Neuronal stem cell (in vitro differentiated cells): ENCODE measurements at regions not wholly inside any gene's neighbourhood (a gene's known extent, or its start where the extent isn't known, plus 50 kb on each side); places are given as distances from the start of the nearest gene placed in this dataset.

Experiments used
- DNase-seq: peaks from one replicate; pipeline ENCODE4 v3.0.0-alpha.2; 2013; ENCODE audit warnings: low spot score
- H2AFZ ChIP-seq: one replicate; pipeline ENCODE4 v1.6.1; 2013; ENCODE audit warnings: mild to moderate bottlenecking, low read length, inconsistent platforms
- H2AK5ac ChIP-seq: 2 replicates; pipeline ENCODE4 v1.6.1; 2013; ENCODE audit warnings: low read depth, mild to moderate bottlenecking, inconsistent platforms, low read length, moderate library complexity, mixed read lengths
- H2BK120ac ChIP-seq: 2 replicates; pipeline ENCODE4 v1.6.1; 2013; ENCODE audit warnings: low read depth, mild to moderate bottlenecking, inconsistent platforms, low read length, moderate library complexity, mixed read lengths
- H2BK12ac ChIP-seq: one replicate; pipeline ENCODE4 v1.6.1; 2013; ENCODE audit warnings: low read length, inconsistent platforms
- H2BK15ac ChIP-seq: 2 replicates; pipeline ENCODE4 v1.6.1; 2013; ENCODE audit warnings: mild to moderate bottlenecking, low read length, inconsistent platforms, mixed read lengths
- H2BK5ac ChIP-seq: one replicate; pipeline ENCODE4 v1.6.1; 2013; ENCODE audit warnings: inconsistent platforms, mild to moderate bottlenecking, low read length, moderate library complexity
- H3K14ac ChIP-seq: one replicate; pipeline ENCODE4 v1.6.1; 2013; ENCODE audit warnings: low read length, inconsistent platforms
- H3K18ac ChIP-seq: 2 replicates; pipeline ENCODE4 v1.6.1; 2013; ENCODE audit warnings: low read length, inconsistent platforms
- H3K23ac ChIP-seq: 2 replicates; pipeline ENCODE4 v1.6.1; 2013; ENCODE audit warnings: low read depth, mild to moderate bottlenecking, mixed read lengths, low read length, inconsistent platforms; ENCODE audit not compliant: poor library complexity
- H3K27ac ChIP-seq: replicated peaks from 3 replicates; pipeline ENCODE4 v1.5.1; 2013; ENCODE audit warnings: low read length, inconsistent platforms
- H3K27me3 ChIP-seq, 3 experiments: 2 replicates each; pipeline ENCODE4 v1.6.1; 2013; ENCODE audit warnings: low read length in 3 of 3, mild to moderate bottlenecking in 2 of 3, inconsistent platforms in 1 of 3, low read depth in 1 of 3, mixed read lengths in 1 of 3, moderate library complexity in 1 of 3; ENCODE audit not compliant: control insufficient read depth in 3 of 3, insufficient read depth in 3 of 3
- H3K36me3 ChIP-seq, 2 donors: replicated peaks in 1 of 2; 2 replicates each; pipeline ENCODE4 v1.6.1; 2013; ENCODE audit warnings: low read length in 2 of 2; ENCODE audit not compliant: control insufficient read depth in 2 of 2, insufficient read depth in 2 of 2
- H3K4ac ChIP-seq: 2 replicates; pipeline ENCODE4 v1.6.1; 2013; ENCODE audit warnings: inconsistent platforms, mild to moderate bottlenecking, low read length, moderate library complexity
- H3K4me1 ChIP-seq, 2 donors: 1 replicate in 1 of 2; 2 replicates in 1 of 2; pipeline ENCODE4 v1.6.1; 2013; ENCODE audit warnings: low read length in 2 of 2, low read depth in 1 of 2; ENCODE audit not compliant: control insufficient read depth in 2 of 2, insufficient read depth in 1 of 2
- H3K4me2 ChIP-seq: one replicate; pipeline ENCODE4 v1.6.1; 2013; ENCODE audit warnings: mild to moderate bottlenecking, low read length, inconsistent platforms; ENCODE audit not compliant: insufficient read depth, poor library complexity, severe bottlenecking
- H3K4me3 ChIP-seq, 2 donors: 2 replicates each; pipeline ENCODE4 v1.5.1; 2013; ENCODE audit warnings: low read length in 2 of 2, mild to moderate bottlenecking in 2 of 2, inconsistent platforms in 1 of 2, moderate library complexity in 1 of 2
- H3K79me1 ChIP-seq: one replicate; pipeline ENCODE4 v1.6.1; 2013; ENCODE audit warnings: low read depth, mild to moderate bottlenecking, inconsistent platforms, low read length, moderate library complexity
- H3K9ac ChIP-seq: one replicate; pipeline ENCODE4 v1.6.1; 2013; ENCODE audit warnings: mild to moderate bottlenecking, low read depth, low read length, inconsistent platforms; ENCODE audit not compliant: poor library complexity
- H3K9me3 ChIP-seq, 2 donors: replicated peaks in 1 of 2; 2 replicates each; pipeline versions ENCODE3 to v1.6.1; 2013; ENCODE audit warnings: low read length in 2 of 2, mild to moderate bottlenecking in 2 of 2, inconsistent platforms in 1 of 2, low read depth in 1 of 2, mixed read lengths in 1 of 2, moderate library complexity in 1 of 2; ENCODE audit not compliant: control insufficient read depth in 2 of 2, insufficient read depth in 1 of 2
- H4K8ac ChIP-seq: one replicate; pipeline ENCODE4 v1.6.1; 2013; ENCODE audit warnings: low read depth, mild to moderate bottlenecking, inconsistent platforms, low read length, moderate library complexity
- H4K91ac ChIP-seq: one replicate; pipeline ENCODE4 v1.6.1; 2013; ENCODE audit warnings: low read length, low read depth, mild to moderate bottlenecking, inconsistent platforms; ENCODE audit not compliant: poor library complexity
- WGBS, 2 donors: extraction: QIAGEN DNeasy Blood & Tissue Kit; methylation state at CpG; one replicate each; pipeline ENCODE4 v1.1.7; 2013; ENCODE audit warnings: missing lambda C conversion rate in 2 of 2, mixed read lengths in 1 of 2; ENCODE audit not compliant: insufficient read length in 2 of 2, insufficient replicate concordance in 1 of 2; ENCODE audit errors: extremely low coverage in 2 of 2; 5-methylcytosine and 5-hydroxymethylcytosine counted together

GRCh38 chr2:225244933-225245332 is 154.6 kb upstream of the NYAP2 start:
- WGBS, 2 donors, result no CpG with 5 or more reads among the region's 4 CpGs
- Histone ChIP-seq H3K9me3 (no peaks in the 10 kb centered on the region), H3K18ac (no peak overlapping the region), H3K14ac (no peak overlapping the region), H2BK12ac (no peak overlapping the region), H3K79me1 (no peaks in the 10 kb centered on the region), H3K4ac (no peak overlapping the region), H3K27ac (no peak overlapping the region), H3K27me3 (no peaks in the 10 kb centered on the region), H3K9ac (no peak overlapping the region), H3K4me2 (no peak overlapping the region), H2AK5ac (no peak overlapping the region), H2BK120ac (no peak overlapping the region), H2BK5ac (no peak overlapping the region), H4K91ac (no peak overlapping the region), H2AFZ (no peak overlapping the region), H4K8ac (no peak overlapping the region), H3K36me3 (no peaks in the 10 kb centered on the region), H2BK15ac (no peak overlapping the region), H3K4me3 (no peak overlapping the region), H3K23ac (no peak overlapping the region), H3K4me1 (no peaks in the 10 kb centered on the region)
- no peak for DNase-seq

GRCh38 chr2:225236769-225237323 is 162.7 kb upstream of the NYAP2 start:
- Histone ChIP-seq H2AK5ac (no peak overlapping the region), H2BK5ac (no peak overlapping the region), H3K36me3 (no peaks in the 10 kb centered on the region), H2AFZ (no peak overlapping the region), H3K9ac (no peak overlapping the region), H4K91ac (no peak overlapping the region), H2BK12ac (no peak overlapping the region), H2BK120ac (no peak overlapping the region), H4K8ac (no peak overlapping the region), H3K9me3 (no peaks in the 10 kb centered on the region), H3K79me1 (no peaks in the 10 kb centered on the region), H3K4me2 (no peak overlapping the region), H3K4me1 (no peaks in the 10 kb centered on the region), H3K27ac (no peak overlapping the region), H3K27me3 (no peaks in the 10 kb centered on the region), H3K23ac (no peak overlapping the region), H3K4me3 (no peak overlapping the region), H3K4ac (no peak overlapping the region), H3K14ac (no peak overlapping the region), H3K18ac (no peak overlapping the region), H2BK15ac (no peak overlapping the region)
- no CpG with 5 or more reads among the region's 4 CpGs for WGBS, 2 donors
- DNase-seq, result no peak

- Histone ChIP-seq H2BK5ac (no peak overlapping the region), H4K91ac (no peak overlapping the region), H3K4me1 (no peaks in the 10 kb centered on the region), H3K27me3 (no peaks in the 10 kb centered on the region), H3K4me2 (no peak overlapping the region), H2BK15ac (no peak overlapping the region), H2BK120ac (no peak overlapping the region), H2AFZ (no peak overlapping the region), H3K79me1 (no peaks in the 10 kb centered on the region), H3K23ac (no peak overlapping the region), H3K18ac (no peak overlapping the region), H2AK5ac (no peak overlapping the region), H3K4ac (no peak overlapping the region), H3K9me3 (no peaks in the 10 kb centered on the region), H2BK12ac (no peak overlapping the region), H3K36me3 (no peaks in the 10 kb centered on the region), H3K9ac (no peak overlapping the region), H3K27ac (no peak overlapping the region), H3K14ac (no peak overlapping the region), H4K8ac (no peak overlapping the region), H3K4me3 (no peak overlapping the region)
- no peak for DNase-seq
- no CpG with 5 or more reads among the region's 4 CpGs for WGBS, 2 donors
Measured at GRCh38 chr2:225233234-225233633, 166.3 kb upstream of the NYAP2 start.

GRCh38 chr2:225231900-225232299 is 167.6 kb upstream of the NYAP2 start:
- H4K8ac ChIP-seq, result no peak overlapping the region
- H3K36me3 ChIP-seq, result no peaks in the 10 kb centered on the region
- no peak overlapping the region for H3K27ac ChIP-seq
- no peak overlapping the region for H3K4ac ChIP-seq
- no peak overlapping the region for H2BK15ac ChIP-seq
- no peak for DNase-seq
- no peak overlapping the region for H3K4me2 ChIP-seq
- no peak overlapping the region for H3K23ac ChIP-seq
- H2AFZ ChIP-seq, result no peak overlapping the region
- H3K27me3 ChIP-seq, result no peaks in the 10 kb centered on the region
- H2AK5ac ChIP-seq, result no peak overlapping the region
- no peaks in the 10 kb centered on the region for H3K79me1 ChIP-seq
- no peak overlapping the region for H2BK12ac ChIP-seq
- H2BK120ac ChIP-seq, result no peak overlapping the region
- H3K14ac ChIP-seq, result no peak overlapping the region
- no peaks in the 10 kb centered on the region for H3K4me1 ChIP-seq
- H3K4me3 ChIP-seq, result no peak overlapping the region
- no peaks in the 10 kb centered on the region for H3K9me3 ChIP-seq
- H3K9ac ChIP-seq, result no peak overlapping the region
- no peak overlapping the region for H4K91ac ChIP-seq
- no peak overlapping the region for H3K18ac ChIP-seq
- no peak overlapping the region for H2BK5ac ChIP-seq
- no CpG with 5 or more reads among the region's 6 CpGs for WGBS, 2 donors
